ENCODE measurements at regions not wholly inside any gene's neighbourhood (a gene's known extent, or its start where the extent isn't known, plus 50 kb on each side); places are given as distances from the start of the nearest gene placed in this dataset.
A peak's percentile ranks its signal among the peaks of the same experiment; 100 is the strongest.

- no peaks in the 10 kb centered on the region for H3K4me1 ChIP-seq (ENCODE audit: insufficient read depth, low read length)
- H3K9me3 ChIP-seq (ENCODE audit: insufficient read depth, low read depth, low read length): no peaks in the 10 kb centered on the region
- H3K27me3 ChIP-seq (ENCODE audit: insufficient read depth, low read length): peaks cover 10% of the 10 kb centered on the region; the same call in 1 of the 2 replicates
- H3K4me3 ChIP-seq (ENCODE audit: low read length): peak overlapping the region; percentile 10; the same call in 1 of the 2 replicates
- H3K27ac ChIP-seq (ENCODE audit: low read length): no peak overlapping the region
- H3K9ac ChIP-seq (ENCODE audit: low read depth, low read length): no peak overlapping the region
- H3K36me3 ChIP-seq (ENCODE audit: insufficient read depth, low read depth, low read length): no peaks in the 10 kb centered on the region
These were observed 65.9 kb upstream of the ZNF599 start for GRCh38 chr19:34838753-34839431.

DNA sequence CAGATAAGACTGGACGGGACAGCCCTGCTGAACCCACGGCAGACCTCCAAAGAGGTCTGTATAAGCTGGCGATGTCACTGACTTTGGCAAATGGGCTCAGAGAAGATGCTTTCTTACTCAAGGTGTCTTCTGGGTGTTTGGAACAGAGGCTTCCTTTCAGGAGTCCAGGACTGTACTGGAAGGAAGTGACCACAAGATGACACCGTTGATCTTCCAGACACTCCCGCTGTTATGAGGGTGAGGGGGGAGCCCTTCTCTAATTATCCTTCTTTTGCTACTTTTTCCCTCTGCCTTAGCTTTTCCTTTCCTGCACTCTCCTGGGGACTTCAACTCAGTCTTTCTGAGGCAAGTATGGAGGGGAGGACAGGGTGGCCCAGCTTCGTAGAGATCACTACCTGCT, 65.2 kb upstream of the ZNF599 start:
- no peaks in the 10 kb centered on the region for H3K9me3 ChIP-seq (ENCODE audit: insufficient read depth, low read depth, low read length)
- no peaks in the 10 kb centered on the region for H3K4me1 ChIP-seq (ENCODE audit: insufficient read depth, low read length)
- no peak overlapping the region for H3K27ac ChIP-seq (ENCODE audit: low read length)
- no peaks in the 10 kb centered on the region for H3K36me3 ChIP-seq (ENCODE audit: insufficient read depth, low read depth, low read length)
- peaks cover 10% of the 10 kb centered on the region; the same call in 1 of the 2 replicates for H3K27me3 ChIP-seq (ENCODE audit: insufficient read depth, low read length)
- H3K9ac ChIP-seq (ENCODE audit: low read depth, low read length): no peak overlapping the region
- peak overlapping the region; percentile 10; the same call in 1 of the 2 replicates for H3K4me3 ChIP-seq (ENCODE audit: low read length)

DNA sequence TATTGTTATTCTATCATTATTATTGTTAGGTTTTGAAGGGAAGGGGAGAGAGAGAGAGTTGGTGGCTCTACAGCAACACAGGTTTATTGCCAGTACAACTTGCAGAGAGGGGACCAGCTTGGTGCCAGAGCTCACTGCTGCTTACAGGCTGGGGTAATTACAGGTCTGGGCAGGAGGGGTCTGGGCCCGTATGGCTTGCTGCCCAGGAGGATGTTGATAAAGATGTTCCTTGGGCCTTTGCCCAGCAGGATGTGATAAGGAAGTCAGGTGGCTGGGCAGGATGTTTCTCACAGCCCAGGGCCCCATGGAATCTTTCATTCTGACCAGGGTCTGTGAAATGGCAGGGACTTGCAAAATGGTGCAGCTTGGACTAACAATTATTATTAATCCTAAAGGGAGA, 64.2 kb upstream of the ZNF599 start:
- no peak overlapping the region for H3K4me3 ChIP-seq (ENCODE audit: low read length)
- H3K36me3 ChIP-seq (ENCODE audit: insufficient read depth, low read depth, low read length): no peaks in the 10 kb centered on the region
- H3K9me3 ChIP-seq (ENCODE audit: insufficient read depth, low read depth, low read length): no peaks in the 10 kb centered on the region
- H3K27me3 ChIP-seq (ENCODE audit: insufficient read depth, low read length): peaks cover 10% of the 10 kb centered on the region; the same call in 1 of the 2 replicates
- no peaks in the 10 kb centered on the region for H3K4me1 ChIP-seq (ENCODE audit: insufficient read depth, low read length)
- no peak overlapping the region for H3K27ac ChIP-seq (ENCODE audit: low read length)
- H3K9ac ChIP-seq (ENCODE audit: low read depth, low read length): no peak overlapping the region

- H3K27me3 ChIP-seq (ENCODE audit: insufficient read depth, low read length): peaks cover 10% of the 10 kb centered on the region; the same call in 1 of the 2 replicates
- H3K9me3 ChIP-seq (ENCODE audit: insufficient read depth, low read depth, low read length): no peaks in the 10 kb centered on the region
- no peak overlapping the region for H3K27ac ChIP-seq (ENCODE audit: low read length)
- H3K4me3 ChIP-seq (ENCODE audit: low read length): no peak overlapping the region
- no peaks in the 10 kb centered on the region for H3K4me1 ChIP-seq (ENCODE audit: insufficient read depth, low read length)
- no peak overlapping the region for H3K9ac ChIP-seq (ENCODE audit: low read depth, low read length)
- H3K36me3 ChIP-seq (ENCODE audit: insufficient read depth, low read depth, low read length): no peaks in the 10 kb centered on the region
These were observed 62.8 kb upstream of the ZNF599 start for GRCh38 chr19:34835631-34836351.

DNA sequence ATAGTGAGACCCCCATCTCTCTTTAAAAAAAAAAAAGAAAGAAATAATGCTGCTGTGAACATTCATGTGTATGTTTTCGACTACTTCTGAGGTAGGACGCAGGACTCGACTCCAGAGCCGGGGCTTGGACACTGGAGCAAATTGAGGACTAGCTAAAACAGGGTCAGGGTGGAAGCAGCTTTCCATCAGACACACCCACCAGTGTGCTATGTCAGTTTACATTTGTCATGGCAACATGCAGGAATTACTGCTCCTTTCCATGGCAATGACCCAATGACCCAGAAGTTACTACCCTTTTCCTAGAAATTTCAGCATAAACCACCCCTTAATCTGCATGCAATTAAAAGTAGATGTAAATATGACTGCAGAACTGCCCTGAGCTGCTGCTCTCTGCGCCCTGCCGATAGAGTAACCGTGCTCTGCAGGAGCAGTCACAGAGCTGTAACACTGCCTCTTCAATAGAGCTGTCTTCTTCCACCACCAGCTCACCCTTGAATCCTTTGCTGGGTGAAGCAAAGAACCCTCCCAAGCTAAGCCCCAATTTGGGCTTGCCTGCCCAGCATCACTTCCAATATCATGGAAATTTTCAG, 61.6 kb upstream of the ZNF599 start:
- no peak overlapping the region for H3K27ac ChIP-seq (ENCODE audit: low read length)
- no peak overlapping the region for H3K4me3 ChIP-seq (ENCODE audit: low read length)
- no peak overlapping the region for H3K9ac ChIP-seq (ENCODE audit: low read depth, low read length)
- no peaks in the 10 kb centered on the region for H3K36me3 ChIP-seq (ENCODE audit: insufficient read depth, low read depth, low read length)
- peaks cover 6% of the 10 kb centered on the region; the same call in 1 of the 2 replicates for H3K27me3 ChIP-seq (ENCODE audit: insufficient read depth, low read length)
- H3K4me1 ChIP-seq (ENCODE audit: insufficient read depth, low read length): no peaks in the 10 kb centered on the region
- H3K9me3 ChIP-seq (ENCODE audit: insufficient read depth, low read depth, low read length): no peaks in the 10 kb centered on the region

DNA sequence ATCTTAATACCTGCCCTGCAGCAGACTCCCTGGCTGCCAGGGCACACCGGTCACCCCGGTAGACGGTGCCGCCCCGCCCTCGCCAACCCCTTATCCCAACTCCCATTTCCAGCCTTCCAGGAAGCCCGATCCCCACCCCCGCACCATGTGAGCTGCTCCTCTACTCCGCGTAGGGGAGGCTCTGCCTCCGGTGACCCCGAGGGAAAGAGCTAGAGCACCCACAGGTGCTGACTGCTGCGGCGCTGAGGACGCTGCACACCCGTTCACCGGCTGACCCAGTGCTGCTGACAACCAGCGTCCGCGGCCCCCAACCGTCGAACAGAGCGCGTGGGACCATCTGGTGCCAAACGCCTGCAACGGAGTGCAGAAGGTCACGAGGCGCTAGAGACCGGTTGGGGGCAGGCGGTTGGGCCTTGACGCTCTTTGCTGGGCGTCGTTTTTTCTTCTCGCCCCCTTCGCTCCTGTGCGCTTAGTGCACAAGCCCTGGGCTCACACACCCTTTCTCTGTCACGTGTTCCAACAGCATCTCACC, 59.6 kb upstream of the ZNF599 start:
- no peaks in the 10 kb centered on the region for H3K27me3 ChIP-seq (ENCODE audit: insufficient read depth, low read length)
- H3K27ac ChIP-seq (ENCODE audit: low read length): no peak overlapping the region

GRCh38 chr19:34831714-34832113, 58.7 kb upstream of the ZNF599 start:
- H3K36me3 ChIP-seq (ENCODE audit: insufficient read depth, low read depth, low read length): no peaks in the 10 kb centered on the region
- H3K9me3 ChIP-seq (ENCODE audit: insufficient read depth, low read depth, low read length): 0 out of 2 replicates have a peak, but pooled peaks cover 3% of the 10 kb centered on the region
- no peak overlapping the region for H3K27ac ChIP-seq (ENCODE audit: low read length)
- H3K4me1 ChIP-seq (ENCODE audit: insufficient read depth, low read length): no peaks in the 10 kb centered on the region
- H3K27me3 ChIP-seq (ENCODE audit: insufficient read depth, low read length): no peaks in the 10 kb centered on the region
- H3K9ac ChIP-seq (ENCODE audit: low read depth, low read length): no peak overlapping the region
- H3K4me3 ChIP-seq (ENCODE audit: low read length): no peak overlapping the region

More for the DNA sequence above, 59.6 kb upstream of the ZNF599 start:
- Histone ChIP-seq H3K9ac (ENCODE audit: low read depth, low read length) (no peak overlapping the region), H3K9me3 (ENCODE audit: insufficient read depth, low read depth, low read length) (0 out of 2 replicates have a peak, but pooled peaks cover under 1% of the 10 kb centered on the region), H3K4me3 (ENCODE audit: low read length) (no peak overlapping the region), H3K36me3 (ENCODE audit: insufficient read depth, low read depth, low read length) (no peaks in the 10 kb centered on the region), H3K4me1 (ENCODE audit: insufficient read depth, low read length) (no peaks in the 10 kb centered on the region)

GRCh38 chr19:34828156-34828555, 55.1 kb upstream of the ZNF599 start:
- no peak overlapping the region for H3K9ac ChIP-seq (ENCODE audit: low read depth, low read length)
- no peaks in the 10 kb centered on the region for H3K36me3 ChIP-seq (ENCODE audit: insufficient read depth, low read depth, low read length)
- H3K9me3 ChIP-seq (ENCODE audit: insufficient read depth, low read depth, low read length): 0 out of 2 replicates have a peak, but pooled peaks cover 3% of the 10 kb centered on the region
- H3K27me3 ChIP-seq (ENCODE audit: insufficient read depth, low read length): no peaks in the 10 kb centered on the region
- no peaks in the 10 kb centered on the region for H3K4me1 ChIP-seq (ENCODE audit: insufficient read depth, low read length)
- no peak overlapping the region for H3K27ac ChIP-seq (ENCODE audit: low read length)
- no peak overlapping the region for H3K4me3 ChIP-seq (ENCODE audit: low read length)

GRCh38 chr19:34825212-34825611, 52.2 kb upstream of the ZNF599 start:
- Histone ChIP-seq H3K4me1 (ENCODE audit: insufficient read depth, low read length) (no peaks in the 10 kb centered on the region), H3K27ac (ENCODE audit: low read length) (no peak overlapping the region)

DNA sequence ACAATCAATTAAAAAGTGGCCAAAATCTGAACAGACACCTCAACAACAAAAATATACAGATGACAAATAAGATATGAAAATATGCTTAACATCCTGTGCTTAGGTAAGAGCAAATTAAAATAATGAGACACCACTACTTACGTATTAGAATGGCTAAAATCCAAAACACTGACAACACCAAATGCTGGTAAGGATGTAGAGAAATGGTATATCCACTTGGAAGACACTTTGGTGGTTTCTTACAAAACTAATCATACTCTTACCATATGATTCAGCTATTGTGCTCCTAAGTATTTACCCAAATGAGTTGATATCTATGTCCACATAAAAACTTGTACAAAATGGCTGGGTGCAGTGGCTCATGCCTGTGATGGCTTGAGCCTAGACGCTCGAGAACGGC, 51.7 kb upstream of the ZNF599 start:
- Histone ChIP-seq H3K9me3 (ENCODE audit: insufficient read depth, low read depth, low read length) (0 out of 2 replicates have a peak, but pooled peaks cover 3% of the 10 kb centered on the region), H3K27ac (ENCODE audit: low read length) (no peak overlapping the region), H3K36me3 (ENCODE audit: insufficient read depth, low read depth, low read length) (no peaks in the 10 kb centered on the region), H3K9ac (ENCODE audit: low read depth, low read length) (no peak overlapping the region), H3K4me3 (ENCODE audit: low read length) (no peak overlapping the region), H3K4me1 (ENCODE audit: insufficient read depth, low read length) (no peaks in the 10 kb centered on the region), H3K27me3 (ENCODE audit: insufficient read depth, low read length) (no peaks in the 10 kb centered on the region; the same call in 1 of the 2 replicates)

More at GRCh38 chr19:34825212-34825611, 52.2 kb upstream of the ZNF599 start:
- Histone ChIP-seq H3K36me3 (ENCODE audit: insufficient read depth, low read depth, low read length) (no peaks in the 10 kb centered on the region), H3K4me3 (ENCODE audit: low read length) (no peak overlapping the region), H3K9ac (ENCODE audit: low read depth, low read length) (no peak overlapping the region), H3K27me3 (ENCODE audit: insufficient read depth, low read length) (no peaks in the 10 kb centered on the region), H3K9me3 (ENCODE audit: insufficient read depth, low read depth, low read length) (0 out of 2 replicates have a peak, but pooled peaks cover 3% of the 10 kb centered on the region)
